ENCODE measurements at regions not wholly inside any gene's neighbourhood (a gene's known extent, or its start where the extent isn't known, plus 50 kb on each side); places are given as distances from the start of the nearest gene placed in this dataset.

DNA sequence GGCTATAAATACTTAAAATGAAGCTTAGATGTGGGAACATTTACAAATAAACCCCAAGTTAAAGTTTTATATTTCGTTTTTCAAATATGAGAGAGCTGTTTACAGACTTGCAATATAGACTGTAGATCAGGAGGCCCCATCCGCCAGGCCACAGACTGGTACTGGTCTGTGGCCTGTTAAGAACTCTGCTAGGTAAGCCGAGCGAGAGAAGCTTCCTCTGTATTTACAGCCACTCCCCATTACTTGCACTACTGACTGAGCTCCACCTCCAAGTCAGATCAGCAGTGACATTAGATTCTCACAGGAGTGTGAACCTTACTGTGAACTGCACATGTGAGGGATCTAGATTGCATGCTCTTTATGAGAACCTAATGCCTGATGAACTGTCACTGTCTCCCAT is 561.4 kb upstream of the FAM174A start:
- Mint-ChIP-seq H3K27me3 (ENCODE audit: low read depth) (no peaks in the 10 kb centered on the region), H3K4me1 (no peaks in the 10 kb centered on the region), H3K27ac (no peak overlapping the region), H3K36me3 (ENCODE audit: insufficient read depth in 1 of 3, low read depth in 3 of 3) (no peaks in the 10 kb centered on the region), H3K9me3 (no peaks in the 10 kb centered on the region), H3K4me3 (no peak overlapping the region)
- no CpG with 5 or more reads among the region's 4 CpGs for WGBS (ENCODE audit: extremely low coverage, insufficient read length, low lambda C conversion rate)
- no peak overlapping the region for H3K18ac ChIP-seq (ENCODE audit: insufficient read length, low read depth, low read length)
- H2BK120ac ChIP-seq (ENCODE audit: low read depth, low read length, poor library complexity, severe bottlenecking): no peak overlapping the region
- H3K27ac ChIP-seq (ENCODE audit: insufficient read length, low read depth, low read length): no peak overlapping the region
- H3K4me2 ChIP-seq (ENCODE audit: insufficient read depth, insufficient read length, low read length): no peak overlapping the region
- no peak overlapping the region for H3K14ac ChIP-seq (ENCODE audit: insufficient read depth, low read length)
- no peak overlapping the region for H2BK20ac ChIP-seq (ENCODE audit: low read depth, low read length, poor library complexity, severe bottlenecking)
- H2BK5ac ChIP-seq (ENCODE audit: insufficient read length, low read length): no peak overlapping the region
- H3K4ac ChIP-seq (ENCODE audit: low read depth, low read length): no peak overlapping the region
- H3K9me3 ChIP-seq (ENCODE audit: control insufficient read depth, low read depth, low read length): no peaks in the 10 kb centered on the region
- no peak overlapping the region for H4K5ac ChIP-seq (ENCODE audit: insufficient read length, low read depth, low read length)
- H3K27me3 ChIP-seq (ENCODE audit: insufficient read depth, low read length): no peaks in the 10 kb centered on the region
- no peak overlapping the region for H2BK12ac ChIP-seq (ENCODE audit: insufficient read length, low read depth, low read length)
- H2AFZ ChIP-seq (ENCODE audit: low read length): no peak overlapping the region
- no peak overlapping the region for H4K8ac ChIP-seq (replicated peaks; ENCODE audit: insufficient read length, low read depth, low read length)
- no peaks in the 10 kb centered on the region for H4K20me1 ChIP-seq (ENCODE audit: control insufficient read depth, insufficient read depth, insufficient read length)
- H4K91ac ChIP-seq (ENCODE audit: insufficient read length, low read depth, low read length): no peak overlapping the region
- H3K23ac ChIP-seq (ENCODE audit: insufficient read length, low read depth, low read length): no peak overlapping the region
- DNase-seq: no peak
- H3K79me2 ChIP-seq (ENCODE audit: insufficient read depth, low read length): no peaks in the 10 kb centered on the region
- no peak overlapping the region for H2AK5ac ChIP-seq (ENCODE audit: insufficient read length, low read length)
- H3K23me2 ChIP-seq (ENCODE audit: insufficient read length, low read depth, low read length, poor library complexity, severe bottlenecking): no peaks in the 10 kb centered on the region
- no peaks in the 10 kb centered on the region for H3K79me1 ChIP-seq (ENCODE audit: insufficient read depth, low read depth, low read length, poor library complexity, severe bottlenecking)
- H3T11ph ChIP-seq (ENCODE audit: low read length): no peak overlapping the region
- no peak overlapping the region for H3K9ac ChIP-seq (ENCODE audit: extremely low read depth, insufficient read length, low read length)
- no peak for TF ChIP-seq CTCF (conservative IDR thresholded peaks at IDR 0.05)
- H2BK15ac ChIP-seq (ENCODE audit: low read depth, low read length): no peak overlapping the region
- H3K4me1 ChIP-seq (ENCODE audit: insufficient read depth, low read length): no peaks in the 10 kb centered on the region
- H3K56ac ChIP-seq (ENCODE audit: insufficient read length, low read depth, low read length): no peak overlapping the region
